Mucosa of stomach (tissue), 1 donor: ENCODE measurements at regions not wholly inside any gene's neighbourhood (a gene's known extent, or its start where the extent isn't known, plus 50 kb on each side); places are given as distances from the start of the nearest gene placed in this dataset.

ENCODE experiments used
- H3K27me3 ChIP-seq: one replicate; pipeline ENCODE4 v1.7.0; 2013; ENCODE audit warnings: mild to moderate bottlenecking, low read length; ENCODE audit not compliant: control insufficient read depth, insufficient read depth
- H3K36me3 ChIP-seq: one replicate; pipeline ENCODE4 v1.7.0; 2013; ENCODE audit warnings: low read length; ENCODE audit not compliant: control insufficient read depth, insufficient read depth
- H3K4me1 ChIP-seq: one replicate; pipeline ENCODE4 v1.7.0; 2013; ENCODE audit warnings: mild to moderate bottlenecking, low read length; ENCODE audit not compliant: control insufficient read depth, insufficient read depth
- H3K4me3 ChIP-seq: one replicate; pipeline ENCODE4 v1.7.0; 2013; ENCODE audit warnings: low read length
- H3K9ac ChIP-seq: one replicate; pipeline ENCODE4 v1.7.0; 2013; ENCODE audit warnings: mild to moderate bottlenecking, low read length, moderate library complexity
- H3K9me3 ChIP-seq: one replicate; pipeline ENCODE4 v1.7.0; 2013; ENCODE audit warnings: mild to moderate bottlenecking, low read length, moderate library complexity; ENCODE audit not compliant: control insufficient read depth
- donor health status: Pancreatic carcinoma.

DNA sequence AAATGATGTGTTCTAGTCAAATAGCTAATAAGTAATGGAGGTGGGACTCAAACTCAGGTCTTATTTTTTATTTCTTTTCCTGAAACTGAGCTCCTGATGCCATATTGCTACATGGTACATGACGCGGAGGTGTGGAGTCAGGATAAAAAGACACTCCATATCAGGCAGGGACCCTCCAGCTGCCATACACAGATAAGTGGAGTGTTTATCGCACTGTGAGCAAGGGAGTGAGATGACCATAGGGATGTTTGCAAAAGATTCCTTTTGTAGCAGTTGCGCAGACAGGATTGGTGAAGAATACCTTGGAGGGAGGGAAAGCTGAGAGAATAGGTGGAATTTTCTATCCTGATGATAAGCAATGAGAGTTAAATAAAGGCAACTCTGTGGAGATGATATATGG is 657.2 kb downstream of the RNF144A start:
- H3K27me3 ChIP-seq, result no peaks in the 10 kb centered on the region
- no peaks in the 10 kb centered on the region for H3K9me3 ChIP-seq
- H3K36me3 ChIP-seq, result no peaks in the 10 kb centered on the region
- H3K4me1 ChIP-seq, result no peaks in the 10 kb centered on the region
- H3K4me3 ChIP-seq, result no peak overlapping the region
- no peak overlapping the region for H3K9ac ChIP-seq

DNA sequence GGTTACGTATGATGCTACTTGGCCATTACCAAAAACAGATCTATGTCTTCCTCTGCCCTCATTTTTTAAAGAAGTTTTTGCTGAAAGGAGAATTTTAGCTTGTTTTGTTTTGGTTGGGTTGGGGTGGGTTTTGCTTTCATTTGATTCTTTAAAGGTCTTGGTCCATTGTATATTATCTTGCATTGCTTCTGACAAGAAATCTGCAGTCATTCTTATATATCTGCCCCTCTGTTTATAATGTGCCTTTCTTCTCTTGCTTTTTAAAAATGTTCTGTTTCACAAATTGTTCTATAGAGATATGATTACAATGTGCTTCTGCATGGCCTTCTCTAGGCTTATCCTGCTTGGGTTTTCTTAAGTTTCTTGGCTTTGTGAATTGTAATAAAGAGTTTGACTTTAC is 660.6 kb downstream of the RNF144A start:
- no peak overlapping the region for H3K4me3 ChIP-seq
- H3K36me3 ChIP-seq, result no peaks in the 10 kb centered on the region
- no peaks in the 10 kb centered on the region for H3K4me1 ChIP-seq
- H3K27me3 ChIP-seq, result no peaks in the 10 kb centered on the region
- H3K9me3 ChIP-seq, result no peaks in the 10 kb centered on the region
- H3K9ac ChIP-seq, result no peak overlapping the region

DNA sequence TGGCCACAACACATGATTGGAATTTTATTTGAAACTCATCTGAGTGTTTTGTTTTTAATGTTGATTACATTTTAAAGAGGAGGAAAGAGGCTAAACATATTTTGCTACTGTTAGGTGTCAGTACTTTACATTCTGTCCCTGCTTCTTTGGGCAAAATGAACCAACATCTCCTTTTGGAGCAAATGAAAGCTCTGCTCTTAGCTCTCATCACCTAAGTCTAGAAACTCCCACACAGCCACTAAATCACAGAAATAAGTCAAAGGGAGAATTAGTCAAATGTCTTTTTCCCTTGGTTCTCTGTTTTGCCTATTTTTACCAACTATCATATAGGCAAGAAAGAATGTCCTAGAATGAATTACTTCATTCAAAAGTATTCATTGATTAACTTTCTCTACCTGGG is 666.8 kb downstream of the RNF144A start:
- Histone ChIP-seq H3K4me3 (no peak overlapping the region), H3K9me3 (no peaks in the 10 kb centered on the region), H3K4me1 (no peaks in the 10 kb centered on the region), H3K36me3 (no peaks in the 10 kb centered on the region), H3K9ac (no peak overlapping the region), H3K27me3 (no peaks in the 10 kb centered on the region)

DNA sequence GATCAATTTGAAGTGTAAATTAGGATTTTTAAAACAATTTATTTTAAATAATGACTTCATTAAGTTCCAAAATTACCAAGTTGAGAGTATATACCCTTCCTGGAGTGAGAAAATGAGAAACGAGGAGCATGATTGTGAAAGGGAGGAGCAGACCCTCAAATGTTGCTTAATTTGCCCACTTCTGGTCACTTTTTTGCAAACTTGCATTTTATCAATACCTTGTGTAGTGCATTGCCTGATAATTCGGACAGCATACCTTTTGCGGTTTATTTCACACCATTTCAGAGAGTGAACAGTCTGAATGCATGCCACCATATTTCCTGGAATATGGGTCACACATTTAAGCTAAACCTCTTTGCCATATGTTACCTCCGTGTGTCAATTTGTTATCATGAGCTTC is 669.7 kb downstream of the RNF144A start:
- H3K4me3 ChIP-seq, result no peak overlapping the region
- H3K9ac ChIP-seq, result no peak overlapping the region
- no peaks in the 10 kb centered on the region for H3K27me3 ChIP-seq
- no peaks in the 10 kb centered on the region for H3K9me3 ChIP-seq
- no peaks in the 10 kb centered on the region for H3K36me3 ChIP-seq
- H3K4me1 ChIP-seq, result no peaks in the 10 kb centered on the region

DNA sequence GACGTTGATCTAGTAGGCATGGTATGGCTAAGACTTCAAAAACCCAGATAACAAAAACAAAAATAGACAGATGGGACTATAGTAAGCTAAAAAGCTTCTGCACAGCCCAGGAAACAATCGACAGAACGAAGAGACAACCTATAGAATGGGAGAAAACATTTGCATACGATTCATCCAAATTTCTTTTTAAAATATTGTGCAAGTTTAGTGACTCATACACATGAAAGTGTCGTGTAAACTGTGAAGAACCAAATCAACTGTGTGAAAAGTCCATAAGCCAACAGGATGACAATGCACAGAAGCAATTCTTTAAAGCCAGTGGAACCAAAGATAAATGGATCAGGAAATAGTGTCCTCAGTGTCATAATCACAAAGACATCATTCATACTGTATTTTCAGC is 671.1 kb downstream of the RNF144A start:
- H3K9ac ChIP-seq, result no peak overlapping the region
- H3K4me1 ChIP-seq, result no peaks in the 10 kb centered on the region
- H3K36me3 ChIP-seq, result no peaks in the 10 kb centered on the region
- H3K27me3 ChIP-seq, result no peaks in the 10 kb centered on the region
- H3K9me3 ChIP-seq, result no peaks in the 10 kb centered on the region
- no peak overlapping the region for H3K4me3 ChIP-seq

DNA sequence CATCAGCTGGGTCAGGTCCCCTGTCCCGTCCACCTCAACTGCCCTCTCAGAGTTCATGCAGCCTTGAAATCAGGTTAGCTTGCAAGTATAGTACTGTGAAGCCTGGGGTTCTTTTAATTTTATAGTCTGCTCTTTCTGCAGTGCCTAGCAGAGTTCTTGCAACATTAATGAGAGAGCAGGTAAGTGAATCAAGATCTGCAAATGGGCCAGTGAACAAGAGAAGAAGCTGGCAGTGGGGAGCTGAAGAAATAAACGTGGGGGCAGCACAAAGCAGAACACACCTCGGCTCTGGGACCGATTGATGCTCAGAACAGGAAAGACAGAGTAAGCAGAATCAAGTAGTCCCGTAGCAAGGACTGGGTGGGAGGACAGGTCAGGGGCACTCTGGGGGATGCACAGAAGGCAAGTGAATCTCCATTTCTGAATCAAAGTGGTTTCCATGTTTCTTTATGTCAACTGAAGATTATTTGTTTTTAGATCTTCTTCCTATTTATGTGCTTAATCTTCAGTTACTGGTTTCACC is 675.5 kb downstream of the RNF144A start:
- Histone ChIP-seq H3K4me3 (no peak overlapping the region), H3K9me3 (no peaks in the 10 kb centered on the region), H3K4me1 (no peaks in the 10 kb centered on the region), H3K27me3 (no peaks in the 10 kb centered on the region), H3K36me3 (no peaks in the 10 kb centered on the region), H3K9ac (no peak overlapping the region)

DNA sequence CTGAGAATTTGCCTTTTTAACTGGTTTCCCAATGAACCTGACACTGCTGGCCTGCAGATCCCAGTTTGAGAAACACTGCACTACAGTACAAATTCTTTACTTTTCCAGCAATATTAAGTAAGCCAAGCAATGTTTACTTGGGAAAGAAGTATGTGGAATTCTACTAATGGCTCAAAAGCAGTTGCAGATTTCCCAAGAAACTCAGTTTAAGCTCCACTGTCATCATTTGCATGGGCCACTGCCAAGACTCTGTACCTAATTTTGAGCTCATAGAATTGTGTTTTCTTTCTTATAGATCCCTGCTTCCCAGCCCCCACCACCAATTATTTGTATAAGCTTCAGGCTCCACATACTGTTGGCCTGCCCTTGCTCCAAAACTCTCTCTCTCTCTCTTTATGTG is 676.1 kb downstream of the RNF144A start:
- Histone ChIP-seq H3K36me3 (no peaks in the 10 kb centered on the region), H3K4me1 (no peaks in the 10 kb centered on the region), H3K9ac (no peak overlapping the region), H3K9me3 (no peaks in the 10 kb centered on the region), H3K4me3 (no peak overlapping the region), H3K27me3 (no peaks in the 10 kb centered on the region)

DNA sequence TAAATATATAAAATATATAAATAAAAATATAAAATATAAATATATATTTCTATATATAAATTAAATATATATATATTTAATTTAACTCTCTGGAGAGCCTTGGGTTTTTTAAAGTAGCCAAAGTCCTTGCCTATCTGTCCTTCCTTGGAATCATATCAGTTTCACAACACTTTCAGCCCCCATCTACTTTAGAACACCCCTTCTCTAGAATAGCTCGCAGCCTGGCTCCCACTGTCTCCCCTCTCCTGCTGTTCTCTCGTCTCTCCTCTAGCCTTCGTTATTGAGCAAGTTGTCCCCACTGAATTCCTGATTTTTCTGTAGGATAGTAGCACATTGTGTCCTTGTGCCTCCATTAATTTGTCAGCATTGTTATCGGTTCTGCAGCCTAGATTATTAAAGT is 677.0 kb downstream of the RNF144A start:
- Histone ChIP-seq H3K36me3 (no peaks in the 10 kb centered on the region), H3K27me3 (no peaks in the 10 kb centered on the region), H3K9ac (no peak overlapping the region), H3K4me3 (no peak overlapping the region), H3K9me3 (no peaks in the 10 kb centered on the region), H3K4me1 (no peaks in the 10 kb centered on the region)

DNA sequence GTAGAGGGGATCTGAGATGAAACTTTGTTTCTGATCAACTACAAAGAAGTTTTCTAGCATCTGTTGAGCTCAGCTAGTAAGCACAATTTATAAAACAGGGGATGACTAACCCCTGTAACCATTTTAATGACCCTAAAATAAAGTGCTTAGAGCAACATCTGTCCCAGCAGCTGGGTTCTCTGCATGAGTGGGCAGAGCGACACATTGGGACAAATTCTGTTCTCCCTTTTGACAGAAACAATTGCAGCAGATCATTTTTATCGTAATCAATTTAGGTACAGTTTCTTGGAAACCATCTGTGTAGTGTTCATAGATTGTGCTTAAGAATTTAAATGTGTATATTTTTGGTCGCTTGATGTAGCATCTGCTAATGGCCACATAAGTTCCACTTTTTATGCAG is 678.0 kb downstream of the RNF144A start:
- H3K4me3 ChIP-seq, result no peak overlapping the region
- H3K9me3 ChIP-seq, result no peaks in the 10 kb centered on the region
- H3K27me3 ChIP-seq, result no peaks in the 10 kb centered on the region
- H3K9ac ChIP-seq, result no peak overlapping the region
- no peaks in the 10 kb centered on the region for H3K4me1 ChIP-seq
- no peaks in the 10 kb centered on the region for H3K36me3 ChIP-seq

DNA sequence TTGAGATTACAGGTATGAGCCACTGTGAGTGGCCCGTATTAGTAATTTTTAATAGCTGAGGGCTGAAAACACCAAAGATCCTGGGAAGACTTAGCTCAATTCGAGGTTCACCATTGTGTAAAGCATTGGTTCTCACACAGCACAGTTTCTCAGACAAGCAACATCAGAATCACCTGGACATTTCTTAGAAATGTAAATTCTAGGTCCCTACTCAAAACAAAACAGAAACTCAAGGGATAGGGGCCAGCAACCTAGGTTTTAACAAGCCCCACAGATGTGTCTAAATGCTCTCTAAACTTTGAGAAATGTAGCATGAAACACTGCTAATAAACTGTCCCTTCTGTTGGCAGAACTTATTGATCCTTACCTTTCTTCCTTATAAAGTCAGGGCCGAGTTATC is 681.2 kb downstream of the RNF144A start:
- Histone ChIP-seq H3K4me3 (no peak overlapping the region), H3K36me3 (no peaks in the 10 kb centered on the region), H3K27me3 (no peaks in the 10 kb centered on the region), H3K4me1 (no peaks in the 10 kb centered on the region), H3K9ac (no peak overlapping the region), H3K9me3 (no peaks in the 10 kb centered on the region)

DNA sequence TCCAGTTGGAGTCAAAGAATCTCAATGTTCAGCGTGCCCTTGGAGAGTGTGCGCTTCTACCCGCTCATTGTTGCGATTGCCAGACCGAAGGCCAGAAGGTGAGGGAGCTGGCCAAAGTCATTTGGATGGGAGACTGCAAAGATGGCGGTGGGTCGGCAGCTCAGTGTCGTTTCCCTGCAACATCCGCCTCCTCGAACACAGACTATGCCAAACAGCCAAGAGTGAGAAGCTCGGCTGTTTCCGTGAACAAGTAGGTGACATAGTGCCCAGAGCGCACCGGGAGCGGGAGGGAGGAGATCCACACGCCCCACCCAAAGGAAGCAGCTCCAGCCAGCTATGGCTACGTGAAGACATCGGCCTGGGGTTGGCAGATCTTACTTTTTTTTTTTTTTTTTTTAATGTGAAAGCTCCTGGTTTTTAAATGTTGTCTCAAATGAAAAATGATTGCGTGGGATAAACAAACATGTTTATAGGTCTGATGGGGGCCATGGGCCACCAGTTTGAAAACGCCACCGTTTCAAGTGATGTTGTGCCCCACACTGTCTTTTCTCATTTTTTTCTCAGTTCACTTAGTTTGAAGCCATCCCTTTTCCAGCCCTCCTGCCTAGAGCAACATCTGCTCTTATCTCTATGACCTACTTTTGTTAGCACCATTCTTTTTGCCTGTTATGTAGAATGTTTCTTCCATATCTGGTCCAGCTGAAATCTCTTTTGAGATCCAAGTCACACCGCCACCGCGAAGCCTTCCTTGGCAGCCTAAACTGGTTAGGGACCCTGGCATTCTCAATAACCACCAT is 682.4 kb downstream of the RNF144A start:
- Histone ChIP-seq H3K4me1 (no peaks in the 10 kb centered on the region), H3K9ac (no peak overlapping the region), H3K4me3 (no peak overlapping the region), H3K36me3 (no peaks in the 10 kb centered on the region), H3K27me3 (no peaks in the 10 kb centered on the region), H3K9me3 (no peaks in the 10 kb centered on the region)

DNA sequence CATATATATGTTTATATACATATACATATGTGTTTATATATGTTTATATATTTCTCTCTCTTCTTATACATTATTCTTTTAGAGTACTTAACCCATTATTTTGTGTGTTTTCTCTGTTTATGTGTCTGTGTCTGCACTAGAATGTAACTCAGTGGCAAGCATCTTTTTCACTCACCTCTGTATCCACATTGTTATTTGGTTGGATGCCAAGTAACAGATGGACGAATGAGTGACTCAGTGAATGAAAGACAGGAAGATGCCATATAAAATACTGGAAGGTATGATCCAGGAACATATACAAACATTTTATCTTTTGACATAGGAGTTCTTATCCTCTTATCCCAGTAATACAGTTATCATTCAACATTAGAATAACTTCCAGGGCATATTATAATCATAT is 684.8 kb downstream of the RNF144A start:
- H3K36me3 ChIP-seq, result no peaks in the 10 kb centered on the region
- no peaks in the 10 kb centered on the region for H3K4me1 ChIP-seq
- no peak overlapping the region for H3K9ac ChIP-seq
- no peaks in the 10 kb centered on the region for H3K9me3 ChIP-seq
- H3K4me3 ChIP-seq, result no peak overlapping the region
- H3K27me3 ChIP-seq, result no peaks in the 10 kb centered on the region

DNA sequence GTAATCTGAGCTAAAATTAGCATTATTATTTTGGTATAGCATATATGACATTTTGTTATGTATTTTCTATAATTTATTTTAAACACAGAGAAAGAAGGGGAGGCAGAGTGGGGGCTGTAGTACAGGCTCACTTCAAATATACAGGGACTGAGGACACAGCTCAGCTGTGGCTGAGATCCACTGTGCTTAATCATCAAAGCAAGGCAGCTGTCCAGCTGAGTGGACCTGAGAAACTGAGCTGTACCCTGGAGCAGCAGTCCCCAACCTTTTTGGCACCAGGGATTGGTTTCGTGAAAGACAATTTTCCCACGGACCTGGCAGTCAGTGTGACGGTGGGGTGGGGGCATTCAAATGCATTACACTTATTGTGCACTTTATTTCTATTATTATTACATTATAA is 687.2 kb downstream of the RNF144A start:
- H3K27me3 ChIP-seq, result no peaks in the 10 kb centered on the region
- no peaks in the 10 kb centered on the region for H3K9me3 ChIP-seq
- no peak overlapping the region for H3K9ac ChIP-seq
- no peaks in the 10 kb centered on the region for H3K36me3 ChIP-seq
- no peaks in the 10 kb centered on the region for H3K4me1 ChIP-seq
- H3K4me3 ChIP-seq, result no peak overlapping the region
